ENCODE measurements at regions not wholly inside any gene's neighbourhood (a gene's known extent, or its start where the extent isn't known, plus 50 kb on each side); places are given as distances from the start of the nearest gene placed in this dataset.

DNA sequence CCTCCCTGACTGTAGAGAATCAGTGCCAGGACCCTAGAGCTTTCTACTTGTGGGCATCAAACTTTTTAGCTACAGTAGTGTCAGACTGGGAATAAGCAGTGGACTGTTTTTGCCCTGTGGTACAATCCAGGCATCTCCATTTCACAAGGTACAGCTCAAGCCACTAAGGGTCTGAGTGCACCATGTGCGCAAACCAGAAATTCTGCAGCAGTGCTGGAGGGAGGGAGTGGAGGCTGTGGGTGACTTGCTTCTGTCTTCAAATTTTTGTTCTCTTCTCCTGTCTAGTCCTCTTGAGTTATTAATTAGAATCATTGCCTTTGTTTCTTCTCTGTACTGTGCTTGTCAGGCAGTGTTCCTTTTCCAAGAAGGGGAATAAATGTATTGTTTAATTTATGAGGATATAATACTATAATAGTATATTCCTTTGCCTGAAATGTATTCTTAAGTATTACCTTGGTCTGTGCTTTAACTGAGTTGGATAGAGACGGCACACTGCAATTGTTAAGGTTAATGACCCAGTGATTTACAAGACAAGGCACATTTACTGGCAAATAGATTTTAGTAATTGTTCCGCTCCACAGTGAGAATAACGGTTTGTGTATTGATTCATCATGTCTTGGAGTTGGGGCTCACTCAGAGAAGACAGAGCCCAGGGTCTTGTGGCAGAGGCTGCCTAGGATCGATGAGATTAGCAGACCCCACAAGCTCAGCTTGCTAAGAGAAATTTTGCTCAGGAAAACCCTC is 390.6 kb upstream of the CFAP20DC start:
- Histone ChIP-seq H3K4me3 (no peak overlapping the region), H3K27ac (no peak overlapping the region), H3K4me1 (replicated peaks in 1 of 2) (peaks cover 11 to 12% of the 10 kb centered on the region in 2 donors)
- WGBS, 10 experiments, result 4 to 100% (median 37%) methylated on average over 1 to 5 of the region's 5 CpGs; no CpG with 5 or more reads in 1 of the 10 experiments
- ATAC-seq (replicated peaks in 6 of 8), result peak in 5 of 8 experiments; percentile 52 to 85 (median 55)
- in situ Hi-C loops (cut with MboI; ENCODE audit: low pct_unique_long_range_greater_than_20kb in 2 of 9, low sequenced_read_pairs in 9 of 9, unreplicated experiment in 9 of 9), result no loop called here

DNA sequence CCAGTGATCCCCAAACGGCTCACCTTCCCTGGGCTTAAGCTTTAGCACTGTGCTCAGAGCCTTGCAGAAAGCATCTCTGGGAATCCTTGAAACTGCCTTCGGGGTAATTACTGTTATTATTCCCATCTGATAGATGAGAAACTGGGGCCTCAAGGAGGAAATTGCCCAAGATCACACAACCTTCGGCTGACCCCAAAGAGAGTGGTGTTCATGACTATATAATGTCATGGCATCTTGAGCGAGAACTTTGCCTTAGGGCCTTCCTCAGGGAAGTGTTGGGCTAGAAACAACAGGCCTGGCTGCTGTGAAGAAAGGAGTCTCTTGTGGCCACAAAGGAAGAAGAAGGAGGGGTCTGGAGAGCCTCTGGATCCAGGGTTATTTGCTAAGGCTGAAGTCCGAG is 388.7 kb upstream of the CFAP20DC start:
- Histone ChIP-seq H3K4me1 (replicated peaks in 1 of 2) (peaks cover 11 to 12% of the 10 kb centered on the region in 2 donors), H3K27ac (no peak overlapping the region), H3K4me3 (no peak overlapping the region)
- in situ Hi-C loops (cut with MboI; ENCODE audit: low pct_unique_long_range_greater_than_20kb in 2 of 9, low sequenced_read_pairs in 9 of 9, unreplicated experiment in 9 of 9), result no loop called here
- ATAC-seq (replicated peaks in 6 of 8), result no peak
- WGBS, 10 experiments, result 78 to 100% (median 100%) methylated on average over 1 to 4 of the region's 5 CpGs; no CpG with 5 or more reads in 3 of the 10 experiments

- WGBS, 10 experiments, result 33 to 100% (median 83%) methylated on average over 1 to 2 of the region's 2 CpGs; no CpG with 5 or more reads in 1 of the 10 experiments
- Histone ChIP-seq H3K4me3 (no peak overlapping the region), H3K27ac (no peak overlapping the region), H3K4me1 (replicated peaks in 1 of 2) (peaks cover 10 to 11% of the 10 kb centered on the region in 2 donors)
- ATAC-seq (replicated peaks in 6 of 8), result peak in 1 of 8 experiments; percentile 15
- in situ Hi-C loops (cut with MboI; ENCODE audit: low pct_unique_long_range_greater_than_20kb in 2 of 9, low sequenced_read_pairs in 9 of 9, unreplicated experiment in 9 of 9), result no loop called here
Observed at GRCh38 chr3:59436164-59436958, 386.5 kb upstream of the CFAP20DC start.

DNA sequence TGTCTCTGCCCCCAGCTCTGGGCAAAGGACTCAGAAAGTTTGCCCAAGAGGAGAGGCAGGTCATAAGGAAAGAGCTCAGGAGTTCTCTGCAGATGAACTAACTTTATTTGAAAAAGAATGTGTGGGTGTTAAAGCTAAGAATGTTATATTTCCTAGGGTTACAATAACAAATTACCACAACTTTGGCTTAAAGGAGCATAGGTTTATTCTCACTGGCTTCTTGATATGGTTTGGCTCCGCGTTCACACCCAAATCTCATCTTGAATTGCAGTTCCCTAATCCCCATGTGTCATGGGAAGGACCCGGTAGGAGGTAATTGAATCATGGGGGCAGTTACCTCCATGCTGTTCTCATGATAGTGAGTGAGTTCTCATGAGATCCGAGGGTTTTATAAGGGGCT is 383.7 kb upstream of the CFAP20DC start:
- in situ Hi-C loops (cut with MboI; ENCODE audit: low pct_unique_long_range_greater_than_20kb in 2 of 9, low sequenced_read_pairs in 9 of 9, unreplicated experiment in 9 of 9), result no loop called here
- Histone ChIP-seq H3K27ac (no peak overlapping the region), H3K4me1 (replicated peaks in 1 of 2) (peaks cover 3 to 13% of the 10 kb centered on the region in 2 donors), H3K4me3 (no peak overlapping the region)
- no peak for ATAC-seq (replicated peaks in 6 of 8)
- WGBS, 10 experiments, result 78 to 100% (median 89%) methylated on average over 1 to 4 of the region's 4 CpGs; no CpG with 5 or more reads in 1 of the 10 experiments

DNA sequence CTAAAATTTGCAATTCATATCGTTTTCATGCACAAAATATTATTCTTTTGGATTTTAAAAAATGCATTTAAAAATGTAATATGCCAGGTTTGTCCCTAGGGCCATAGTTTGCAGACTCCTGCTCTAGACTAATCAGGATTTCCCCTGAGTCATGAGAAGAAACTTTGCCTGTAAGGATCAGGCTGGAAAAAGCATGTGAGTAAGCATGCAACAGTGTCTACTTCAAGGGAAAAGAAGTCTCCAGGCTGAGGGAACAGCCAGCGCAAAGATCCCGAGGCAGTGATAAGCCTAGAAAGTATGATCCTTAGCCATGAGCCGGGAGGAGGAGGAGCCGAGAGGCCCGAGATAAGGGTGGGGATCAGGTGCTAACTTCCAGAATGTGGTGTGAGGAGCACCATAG is 382.8 kb upstream of the CFAP20DC start:
- 0 to 92% (median 55%) methylated on average over 1 to 5 of the region's 6 CpGs; no CpG with 5 or more reads in 1 of the 10 experiments for WGBS, 10 experiments
- ATAC-seq (replicated peaks in 6 of 8), result peak in 3 of 8 experiments; percentile 31 to 99 (median 75)
- Histone ChIP-seq H3K4me1 (replicated peaks in 1 of 2) (peaks cover 3 to 13% of the 10 kb centered on the region in 2 donors), H3K4me3 (no peak overlapping the region), H3K27ac (no peak overlapping the region)
- in situ Hi-C loops (cut with MboI; ENCODE audit: low pct_unique_long_range_greater_than_20kb in 2 of 9, low sequenced_read_pairs in 9 of 9, unreplicated experiment in 9 of 9), result no loop called here

DNA sequence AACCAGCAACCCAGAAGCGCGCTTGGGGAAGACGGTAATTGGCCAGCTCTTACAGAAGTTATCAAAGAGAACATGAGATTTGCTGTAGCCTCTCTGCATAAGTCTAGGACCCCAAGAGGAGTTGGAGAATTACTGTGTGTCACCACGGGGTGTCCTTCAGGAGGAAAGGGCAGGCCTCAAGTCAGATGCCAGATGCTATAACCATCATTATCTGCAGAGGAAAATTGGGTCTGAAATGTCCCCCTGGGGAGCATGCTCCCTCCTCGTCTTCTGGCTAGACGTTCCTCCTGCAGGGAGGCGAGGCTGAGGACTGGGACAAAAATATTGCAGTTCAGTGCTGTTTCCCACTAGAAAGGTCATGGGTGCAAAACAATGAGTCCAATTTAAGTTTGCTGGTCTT is 380.5 kb upstream of the CFAP20DC start:
- Histone ChIP-seq H3K27ac (no peak overlapping the region), H3K4me3 (no peak overlapping the region), H3K4me1 (replicated peaks in 1 of 2) (peaks cover 0 to 13% of the 10 kb centered on the region in 2 donors)
- WGBS, 10 experiments, result 48 to 100% (median 61%) methylated on average over 1 to 3 of the region's 7 CpGs; no CpG with 5 or more reads in 5 of the 10 experiments
- in situ Hi-C loops (cut with MboI; ENCODE audit: low pct_unique_long_range_greater_than_20kb in 2 of 9, low sequenced_read_pairs in 9 of 9, unreplicated experiment in 9 of 9), result no loop called here
- no peak for ATAC-seq (replicated peaks in 6 of 8)

GRCh38 chr3:59429198-59429597 is 379.4 kb upstream of the CFAP20DC start:
- in situ Hi-C loops (cut with MboI; ENCODE audit: low pct_unique_long_range_greater_than_20kb in 2 of 9, low sequenced_read_pairs in 9 of 9, unreplicated experiment in 9 of 9), result no loop called here
- WGBS, 10 experiments, result 38 to 60% (median 40%) methylated on average over 1 to 2 of the region's 2 CpGs; no CpG with 5 or more reads in 7 of the 10 experiments
- H3K4me1 ChIP-seq (replicated peaks in 1 of 2), result peaks cover 4 to 13% of the 10 kb centered on the region in 2 donors
- no peak overlapping the region for H3K27ac ChIP-seq
- ATAC-seq (replicated peaks in 6 of 8), result peak in 2 of 8 experiments; percentile 49 to 66
- no peak overlapping the region for H3K4me3 ChIP-seq

- no peak overlapping the region for H3K4me3 ChIP-seq
- in situ Hi-C loops (cut with MboI; ENCODE audit: low pct_unique_long_range_greater_than_20kb in 2 of 9, low sequenced_read_pairs in 9 of 9, unreplicated experiment in 9 of 9), result no loop called here
- ATAC-seq (replicated peaks in 6 of 8), result peak in 3 of 8 experiments; percentile 11 to 60 (median 15)
- H3K4me1 ChIP-seq (replicated peaks in 1 of 2), result peaks cover 4 to 13% of the 10 kb centered on the region in 2 donors
- H3K27ac ChIP-seq, result no peak overlapping the region
- WGBS, 10 experiments, result 3 to 100% (median 61%) methylated on average over 1 to 9 of the region's 10 CpGs; no CpG with 5 or more reads in 1 of the 10 experiments
Observed at GRCh38 chr3:59426821-59427565, 377.2 kb upstream of the CFAP20DC start.

GRCh38 chr3:59425942-59426341 is 376.1 kb upstream of the CFAP20DC start:
- no peak for ATAC-seq (replicated peaks in 6 of 8)
- in situ Hi-C loops (cut with MboI; ENCODE audit: low pct_unique_long_range_greater_than_20kb in 2 of 9, low sequenced_read_pairs in 9 of 9, unreplicated experiment in 9 of 9), result no loop called here
- 33 to 100% (median 98%) methylated on average over 1 to 4 of the region's 5 CpGs; no CpG with 5 or more reads in 2 of the 10 experiments for WGBS, 10 experiments
- Histone ChIP-seq H3K4me3 (no peak overlapping the region), H3K27ac (no peak overlapping the region), H3K4me1 (replicated peaks in 1 of 2) (peaks cover 4 to 13% of the 10 kb centered on the region in 2 donors)

DNA sequence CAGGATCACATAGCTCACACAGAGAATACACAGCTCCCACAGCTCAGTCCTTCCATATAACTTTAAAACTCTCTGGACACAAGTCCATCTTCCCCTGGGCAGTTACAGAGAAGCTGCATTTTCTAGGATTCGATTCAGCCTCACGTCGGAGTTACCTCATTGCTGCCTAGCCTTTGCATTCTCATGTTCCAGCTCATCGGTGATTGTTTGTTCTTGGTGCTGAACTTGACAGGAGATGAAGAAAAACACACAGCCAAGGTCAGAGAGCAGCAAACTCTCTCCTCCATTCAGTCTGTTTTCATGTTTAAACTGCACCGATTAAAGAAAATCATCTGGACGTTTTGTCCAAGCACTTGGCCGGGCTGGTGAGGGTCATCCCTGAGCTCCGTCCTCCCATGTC is 375.5 kb upstream of the CFAP20DC start:
- peak in 7 of 8 experiments; percentile 9 to 74 (median 40) for ATAC-seq (replicated peaks in 6 of 8)

DNA sequence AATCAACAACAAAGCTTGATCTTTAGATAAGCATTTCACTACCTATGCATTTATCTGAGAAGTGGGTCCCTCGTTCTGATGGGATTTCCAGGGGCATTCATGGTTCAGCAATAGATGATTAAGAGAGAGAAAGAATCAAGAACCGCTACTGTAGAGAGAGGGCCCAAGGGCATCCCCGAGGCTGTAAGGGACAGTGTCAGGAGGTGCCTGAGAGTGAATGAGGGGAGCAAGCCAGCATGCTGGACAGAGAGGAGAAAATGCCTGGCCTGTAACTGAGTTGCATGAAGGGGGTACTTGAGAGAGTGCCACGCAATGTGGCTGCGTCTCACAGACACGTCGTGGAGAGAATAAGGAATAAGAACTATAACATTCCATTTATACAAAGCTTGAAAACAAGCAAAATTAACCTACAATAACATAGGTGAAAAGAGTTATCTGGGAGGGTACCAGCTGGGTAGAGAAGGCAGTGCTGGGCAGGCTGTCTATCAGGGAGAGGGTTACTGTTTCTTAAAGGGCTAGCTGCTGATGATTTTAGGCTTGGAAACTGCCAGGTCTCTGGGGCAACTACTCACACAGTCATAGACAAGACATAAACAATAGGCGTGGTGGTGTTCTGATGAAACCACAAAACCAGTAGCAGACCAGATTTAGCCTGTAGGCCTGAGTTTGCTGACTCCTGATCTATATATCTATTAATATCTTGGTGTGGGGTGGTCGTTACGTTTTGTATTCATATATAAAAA is 374.6 kb upstream of the CFAP20DC start:
- H3K4me3 ChIP-seq, result no peak overlapping the region
- ATAC-seq (replicated peaks in 6 of 8), result peak; percentile 21 to 95 (median 72)
- in situ Hi-C loops (cut with MboI; ENCODE audit: low pct_unique_long_range_greater_than_20kb in 2 of 9, low sequenced_read_pairs in 9 of 9, unreplicated experiment in 9 of 9), result no loop called here

More for the DNA sequence above, 375.5 kb upstream of the CFAP20DC start:
- H3K27ac ChIP-seq, result no peak overlapping the region
- peaks cover 4 to 9% of the 10 kb centered on the region in 2 donors for H3K4me1 ChIP-seq (replicated peaks in 1 of 2)
- WGBS, 10 experiments, result 8 to 83% (median 65%) methylated on average over 1 to 8 of the region's 8 CpGs; no CpG with 5 or more reads in 2 of the 10 experiments
- in situ Hi-C loops (cut with MboI; ENCODE audit: low pct_unique_long_range_greater_than_20kb in 2 of 9, low sequenced_read_pairs in 9 of 9, unreplicated experiment in 9 of 9), result no loop called here
- H3K4me3 ChIP-seq, result no peak overlapping the region

DNA sequence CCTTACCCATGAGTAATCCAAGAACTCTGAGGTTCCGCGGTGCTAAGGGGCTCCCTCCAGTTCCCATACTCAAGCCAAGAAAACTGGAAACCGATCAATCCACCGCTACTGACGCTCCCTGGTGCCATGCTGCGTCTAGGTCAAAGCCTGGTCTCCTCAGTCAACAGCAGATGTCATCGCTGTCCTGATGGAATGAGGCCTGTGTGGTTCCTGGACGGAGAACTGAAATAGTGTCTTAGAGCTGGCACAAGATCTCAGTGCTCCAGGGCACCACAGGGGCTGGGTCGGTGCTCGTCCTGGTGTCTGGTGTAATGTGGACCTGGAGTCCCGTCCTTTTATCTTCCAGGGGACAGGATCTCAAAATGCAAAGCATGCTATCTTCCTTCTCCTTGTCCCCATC is 373.9 kb upstream of the CFAP20DC start:
- 64 to 100% (median 82%) methylated on average over 1 to 9 of the region's 11 CpGs; no CpG with 5 or more reads in 4 of the 10 experiments for WGBS, 10 experiments
- no peak overlapping the region for H3K4me3 ChIP-seq
- H3K27ac ChIP-seq, result no peak overlapping the region
- in situ Hi-C loops (cut with MboI; ENCODE audit: low pct_unique_long_range_greater_than_20kb in 2 of 9, low sequenced_read_pairs in 9 of 9, unreplicated experiment in 9 of 9), result no loop called here
- ATAC-seq (replicated peaks in 6 of 8), result no peak
- H3K4me1 ChIP-seq (replicated peaks in 1 of 2), result peaks cover under 1 to 4% of the 10 kb centered on the region in 2 donors

More for the DNA sequence above, 374.6 kb upstream of the CFAP20DC start:
- H3K4me1 ChIP-seq (replicated peaks in 1 of 2), result peaks cover 4 to 7% of the 10 kb centered on the region in 2 donors
- no peak overlapping the region for H3K27ac ChIP-seq
- 45 to 97% (median 82%) methylated on average over 2 to 9 of the region's 10 CpGs for whole genome bisulfite sequencing, 10 experiments

Measured in motor neuron (in vitro differentiated cells).